PC-9 (cell line): ENCODE measurements at regions not wholly inside any gene's neighbourhood (a gene's known extent, or its start where the extent isn't known, plus 50 kb on each side); places are given as distances from the start of the nearest gene placed in this dataset.

ENCODE experiments used
- BruUV-seq: library from RNA; stranded (reverse); fragments of 400-500 nt; replicated peaks from 2 replicates; lab custom pipeline; 2021; lab: Mats Ljungman, UMichigan
- CTCF ChIA-PET: fragments of 300-600 bp; sonication (Branson Sonifier 250); formaldehyde crosslinking; loops from one replicate; lab custom pipeline; 2022; ENCODE audit warnings: antibody characterized with exemption; lab: Charles Lee
- POLR2A ChIA-PET: fragments of 300-600 bp; sonication (Branson Sonifier 250); formaldehyde crosslinking; loops from one replicate; lab custom pipeline; 2022; ENCODE audit warnings: antibody characterized with exemption; ENCODE audit not compliant: unreplicated experiment; lab: Charles Lee
- DNase-seq, 2 experiments: peaks; one replicate each; pipeline versions ENCODE4 v3.0.0 to v3.0.0-alpha.2; 2015 to 2022; ENCODE audit warnings: mixed read lengths in 1 of 2
- H2AFZ ChIP-seq: fragments of 200-600 bp; sonication (generic); 2 replicates; pipeline ENCODE4 v1.8.1; 2017; ENCODE audit warnings: antibody characterized with exemption
- H3F3A ChIP-seq: fragments of 200-600 bp; sonication (generic); 2 replicates; pipeline ENCODE4 v1.8.1; 2017; ENCODE audit warnings: antibody characterized with exemption, mild to moderate bottlenecking, low read depth; ENCODE audit not compliant: insufficient read depth
- H3K27ac ChIP-seq: fragments of 200-600 bp; sonication (generic); 2 replicates; pipeline ENCODE4 v1.6.1; 2016; ENCODE audit warnings: mixed run types
- H3K27me3 ChIP-seq: fragments of 200-600 bp; sonication (generic); 2 replicates; pipeline ENCODE4 v1.6.1; 2016; ENCODE audit warnings: low read depth, mixed run types; ENCODE audit not compliant: insufficient read depth
- H3K36me3 ChIP-seq: fragments of 200-600 bp; sonication (generic); 2 replicates; pipeline ENCODE4 v1.6.1; 2016; ENCODE audit warnings: low read depth, mixed run types
- H3K4me1 ChIP-seq: fragments of 200-600 bp; sonication (generic); replicated peaks from 2 replicates; pipeline ENCODE4 v1.6.1; 2016; ENCODE audit warnings: mixed run types; ENCODE audit not compliant: insufficient read depth
- H3K4me2 ChIP-seq: fragments of 200-600 bp; sonication (generic); 2 replicates; pipeline ENCODE4 v1.6.1; 2017; ENCODE audit warnings: mixed run types
- H3K4me3 ChIP-seq: fragments of 200-600 bp; sonication (generic); 2 replicates; pipeline ENCODE4 v1.6.1; 2016; ENCODE audit warnings: mixed run types
- H3K79me2 ChIP-seq: fragments of 200-600 bp; sonication (generic); 2 replicates; pipeline ENCODE4 v1.6.1; 2017; ENCODE audit warnings: low read depth, mixed run types
- H3K9me2 ChIP-seq: fragments of 200-600 bp; sonication (generic); 2 replicates; pipeline ENCODE4 v1.8.1; 2017; ENCODE audit warnings: mild to moderate bottlenecking; ENCODE audit not compliant: insufficient read depth
- H3K9me3 ChIP-seq: fragments of 200-600 bp; sonication (generic); 2 replicates; pipeline ENCODE4 v1.8.1; 2016; ENCODE audit warnings: low read depth; ENCODE audit not compliant: insufficient read depth
- H4K20me1 ChIP-seq: fragments of 200-600 bp; sonication (generic); 2 replicates; pipeline ENCODE4 v1.8.1; 2017; ENCODE audit not compliant: insufficient read depth
- CTCF ChIP-seq: fragments of 200-600 bp; sonication (generic); conservative IDR thresholded peaks from 2 replicates; pipeline ENCODE4 v1.6.1; 2017; ENCODE audit warnings: mixed run types, antibody characterized with exemption, mild to moderate bottlenecking, moderate library complexity
- EZH2 ChIP-seq: fragments of 200-600 bp; sonication (generic); IDR thresholded peaks from 2 replicates; pipeline ENCODE4 v1.8.0; 2017; ENCODE audit warnings: antibody characterized with exemption, low read depth
- intact Hi-C: fragments of 100-400 bp; cut with micrococcal nuclease; formaldehyde crosslinking; loops from one replicate; pipeline ENCODE4 v1.10.0; 2022; ENCODE audit not compliant: unreplicated experiment

GRCh38 chr11:101748572-101749344 is 165.0 kb upstream of the TRPC6 start:
- no peak for DNase-seq
- no peaks in the 10 kb centered on the region for H3K79me2 ChIP-seq
- no peaks in the 10 kb centered on the region for H3K9me2 ChIP-seq
- intact Hi-C loops = no loop called here
- no peaks in the 10 kb centered on the region for H3K27me3 ChIP-seq
- TF ChIP-seq EZH2 (no peak), CTCF (no peak)
- no peaks in the 10 kb centered on the region for H3K36me3 ChIP-seq
- no peaks in the 10 kb centered on the region; the same call in 1 of the 2 replicates for H3K9me3 ChIP-seq
- H3K4me1 ChIP-seq = no peaks in the 10 kb centered on the region
- H3F3A ChIP-seq = no peaks in the 10 kb centered on the region
- POLR2A ChIA-PET = no interaction called here
- no peak overlapping the region for H3K27ac ChIP-seq
- no peak overlapping the region for H3K4me2 ChIP-seq
- CTCF ChIA-PET = interaction anchor here (0.6 kb wide), 1 partner anchor 1785 kb away, joined by 3 read pairs; no protein-coding TSS in a partner anchor
- H3K4me3 ChIP-seq = no peak overlapping the region
- no peaks in the 10 kb centered on the region for H4K20me1 ChIP-seq
- 0 out of 2 replicates have a peak overlapping the region, but pooled peaks have one; percentile 40 for H2AFZ ChIP-seq
- no TSS peak for BruUV-seq

GRCh38 chr11:101745756-101746155 is 161.9 kb upstream of the TRPC6 start:
- Histone ChIP-seq H2AFZ (no peak overlapping the region), H3K4me1 (no peaks in the 10 kb centered on the region), H4K20me1 (no peaks in the 10 kb centered on the region), H3K79me2 (no peaks in the 10 kb centered on the region), H3K9me2 (no peaks in the 10 kb centered on the region), H3K9me3 (no peaks in the 10 kb centered on the region; the same call in 1 of the 2 replicates), H3K4me3 (no peak overlapping the region), H3K27ac (no peak overlapping the region), H3K27me3 (no peaks in the 10 kb centered on the region), H3K36me3 (no peaks in the 10 kb centered on the region), H3F3A (no peaks in the 10 kb centered on the region), H3K4me2 (no peak overlapping the region)
- DNase-seq = no peak
- no peak for TF ChIP-seq EZH2
- POLR2A ChIA-PET = no interaction called here
- intact Hi-C loops = no loop called here
- no TSS peak for BruUV-seq
- CTCF ChIA-PET = no interaction called here

GRCh38 chr11:101743828-101744227 is 160.0 kb upstream of the TRPC6 start:
- POLR2A ChIA-PET = interaction anchor here (0.7 kb wide), 1 partner anchor 686 kb away, joined by 8 read pairs; no protein-coding TSS in a partner anchor
- H3K9me3 ChIP-seq = peaks cover 4% of the 10 kb centered on the region
- intact Hi-C loops = no loop called here
- no peak overlapping the region for H3K4me3 ChIP-seq
- H2AFZ ChIP-seq = no peak overlapping the region
- no peaks in the 10 kb centered on the region for H3K27me3 ChIP-seq
- H3K9me2 ChIP-seq = no peaks in the 10 kb centered on the region
- H4K20me1 ChIP-seq = no peaks in the 10 kb centered on the region
- H3K36me3 ChIP-seq = no peaks in the 10 kb centered on the region
- no peak overlapping the region for H3K4me2 ChIP-seq
- no peaks in the 10 kb centered on the region for H3K4me1 ChIP-seq
- no peak overlapping the region for H3K27ac ChIP-seq
- no TSS peak for BruUV-seq
- TF ChIP-seq EZH2 (no peak), CTCF (no peak)
- H3K79me2 ChIP-seq = no peaks in the 10 kb centered on the region
- CTCF ChIA-PET = no interaction called here
- H3F3A ChIP-seq = no peaks in the 10 kb centered on the region
- no peak for DNase-seq
